Natural killer cell (primary cell): ENCODE measurements at regions not wholly inside any gene's neighbourhood (a gene's known extent, or its start where the extent isn't known, plus 50 kb on each side); places are given as distances from the start of the nearest gene placed in this dataset.

Source experiments
- ATAC-seq, 3 donors: fragments of 150-1000 bp in 2 of 3; fragments of 200-7000 bp in 1 of 3; cut with Tn5 transposase; 1 replicate in 1 of 3; 2 replicates in 2 of 3; pipeline ENCODE4 v1.10.0; 2021; ENCODE audit warnings: mild to moderate bottlenecking in 2 of 3, moderate library complexity in 2 of 3
- DNase-seq, 2 donors: peaks; one replicate each; pipeline versions ENCODE4 v3.0.0 to v3.0.0-alpha.2; 2013 to 2021; ENCODE audit warnings: mixed read lengths in 1 of 2
- H3K27ac ChIP-seq: one replicate; pipeline ENCODE4 v1.5.1; 2013; ENCODE audit warnings: mild to moderate bottlenecking, low read length
- H3K27me3 ChIP-seq: one replicate; pipeline ENCODE4 v1.6.1; 2013; ENCODE audit warnings: low read length; ENCODE audit not compliant: control insufficient read depth, insufficient read depth
- H3K36me3 ChIP-seq: one replicate; pipeline ENCODE4 v1.6.1; 2013; ENCODE audit warnings: low read length; ENCODE audit not compliant: control insufficient read depth, insufficient read depth
- H3K4me1 ChIP-seq: one replicate; pipeline ENCODE4 v1.6.1; 2013; ENCODE audit warnings: low read length; ENCODE audit not compliant: control insufficient read depth, insufficient read depth
- H3K4me3 ChIP-seq: one replicate; pipeline ENCODE4 v1.5.1; 2013; ENCODE audit warnings: low read length
- H3K9me3 ChIP-seq: one replicate; pipeline ENCODE4 v1.6.1; 2013; ENCODE audit warnings: low read length; ENCODE audit not compliant: control insufficient read depth, insufficient read depth
- H3K27ac Mint-ChIP-seq, 2 donors: one replicate each; pipeline ENCODE4 v1.8.0; 2022; ENCODE audit warnings: mild to moderate bottlenecking in 2 of 2, mixed read lengths in 2 of 2, moderate library complexity in 1 of 2
- H3K27me3 Mint-ChIP-seq, 2 donors: one replicate each; pipeline ENCODE4 v1.8.0; 2022; ENCODE audit warnings: low read depth in 2 of 2, mixed read lengths in 2 of 2
- H3K36me3 Mint-ChIP-seq: one replicate; pipeline ENCODE4 v1.8.0; 2022; ENCODE audit warnings: mixed read lengths
- H3K4me1 Mint-ChIP-seq, 2 donors: one replicate each; pipeline ENCODE4 v1.8.0; 2022; ENCODE audit warnings: mixed read lengths in 2 of 2
- H3K4me3 Mint-ChIP-seq: one replicate; pipeline ENCODE4 v1.8.0; 2022; ENCODE audit warnings: mild to moderate bottlenecking, moderate library complexity, mixed read lengths
- H3K9me3 Mint-ChIP-seq, 2 donors: one replicate each; pipeline ENCODE4 v1.8.0; 2022; ENCODE audit warnings: mixed read lengths in 2 of 2
- WGBS: methylation state at CpG from one replicate; pipeline ENCODE4 v1.1.7; 2013; ENCODE audit warnings: missing lambda C conversion rate; ENCODE audit not compliant: insufficient coverage; 5-methylcytosine and 5-hydroxymethylcytosine counted together
- intact Hi-C: fragments of 100-400 bp; cut with micrococcal nuclease; formaldehyde crosslinking; loops from one replicate; pipeline ENCODE4 v1.14.2; 2022
- TF ChIP-seq, protein P1 (sequence below): fragments of 200-600 bp; IDR thresholded peaks from one replicate; pipeline ENCODE4 v1.8.0; 2022; ENCODE audit warnings: antibody characterized with exemption

DNA sequence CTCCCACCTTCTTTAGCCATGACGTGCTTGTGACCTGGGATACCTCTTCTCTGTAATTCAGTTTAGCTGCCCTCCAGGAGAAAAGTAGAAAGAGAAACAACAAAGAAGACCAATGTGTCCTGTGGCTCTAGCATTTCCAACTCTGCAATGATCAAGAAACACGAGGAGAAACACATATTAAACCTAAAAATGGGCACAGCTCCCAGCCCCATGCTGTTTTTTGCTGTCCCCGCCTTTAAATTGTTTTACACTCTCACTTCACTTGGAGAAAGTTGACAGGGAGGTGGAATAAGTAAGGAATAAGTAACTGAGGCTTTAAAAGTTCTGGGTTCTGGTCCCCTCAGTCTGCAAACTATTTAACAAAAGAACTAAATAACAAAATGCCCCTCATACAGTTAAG lies 390.6 kb downstream of the TNS1 start:
- no peaks in the 10 kb centered on the region for H3K9me3 Mint-ChIP-seq
- no peaks in the 10 kb centered on the region for H3K27me3 Mint-ChIP-seq
- TF ChIP-seq, protein P1, sequence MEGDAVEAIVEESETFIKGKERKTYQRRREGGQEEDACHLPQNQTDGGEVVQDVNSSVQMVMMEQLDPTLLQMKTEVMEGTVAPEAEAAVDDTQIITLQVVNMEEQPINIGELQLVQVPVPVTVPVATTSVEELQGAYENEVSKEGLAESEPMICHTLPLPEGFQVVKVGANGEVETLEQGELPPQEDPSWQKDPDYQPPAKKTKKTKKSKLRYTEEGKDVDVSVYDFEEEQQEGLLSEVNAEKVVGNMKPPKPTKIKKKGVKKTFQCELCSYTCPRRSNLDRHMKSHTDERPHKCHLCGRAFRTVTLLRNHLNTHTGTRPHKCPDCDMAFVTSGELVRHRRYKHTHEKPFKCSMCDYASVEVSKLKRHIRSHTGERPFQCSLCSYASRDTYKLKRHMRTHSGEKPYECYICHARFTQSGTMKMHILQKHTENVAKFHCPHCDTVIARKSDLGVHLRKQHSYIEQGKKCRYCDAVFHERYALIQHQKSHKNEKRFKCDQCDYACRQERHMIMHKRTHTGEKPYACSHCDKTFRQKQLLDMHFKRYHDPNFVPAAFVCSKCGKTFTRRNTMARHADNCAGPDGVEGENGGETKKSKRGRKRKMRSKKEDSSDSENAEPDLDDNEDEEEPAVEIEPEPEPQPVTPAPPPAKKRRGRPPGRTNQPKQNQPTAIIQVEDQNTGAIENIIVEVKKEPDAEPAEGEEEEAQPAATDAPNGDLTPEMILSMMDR, result no peak
- H3K36me3 ChIP-seq, result no peaks in the 10 kb centered on the region
- no peak for DNase-seq
- no peaks in the 10 kb centered on the region for H3K9me3 ChIP-seq
- H3K27me3 ChIP-seq, result no peaks in the 10 kb centered on the region
- intact Hi-C loops, result no loop called here
- H3K4me3 Mint-ChIP-seq, result no peak overlapping the region
- no peak overlapping the region for H3K27ac ChIP-seq
- WGBS, result 84% methylated on average over 2 of the region's 3 CpGs
- no peak overlapping the region for H3K4me3 ChIP-seq
- no peak for ATAC-seq
- no peaks in the 10 kb centered on the region for H3K36me3 Mint-ChIP-seq
- no peak overlapping the region for H3K27ac Mint-ChIP-seq
- peaks cover 16% of the 10 kb centered on the region for H3K4me1 ChIP-seq
- peaks cover 17 to 23% of the 10 kb centered on the region in 2 donors for H3K4me1 Mint-ChIP-seq

DNA sequence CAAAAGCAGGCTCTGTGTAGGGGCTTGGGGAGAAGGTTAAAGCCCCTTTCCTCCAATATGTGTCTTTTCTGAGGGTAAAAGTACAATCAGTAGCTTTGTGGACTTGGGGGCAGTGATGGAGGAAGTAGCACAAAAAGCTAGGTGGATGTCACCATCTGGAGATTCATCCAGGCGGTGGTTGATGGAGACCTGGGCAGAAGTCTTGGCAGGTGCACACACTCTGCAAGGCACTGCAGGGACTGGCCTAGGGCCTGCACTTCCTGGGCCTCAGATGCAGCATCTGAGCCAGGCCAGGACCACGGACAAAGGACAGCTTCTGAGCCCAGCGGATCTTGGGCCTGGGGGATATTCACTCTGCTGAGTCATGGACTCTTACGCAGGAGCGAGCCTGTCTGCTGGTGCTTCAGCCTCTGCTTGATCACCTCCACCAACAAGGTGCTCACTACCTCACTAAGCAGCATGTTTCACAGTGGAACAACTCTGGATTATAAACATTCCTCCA lies 391.1 kb downstream of the TNS1 start:
- TF ChIP-seq, protein P1, result no peak
- H3K9me3 Mint-ChIP-seq, result no peaks in the 10 kb centered on the region
- no peaks in the 10 kb centered on the region for H3K27me3 Mint-ChIP-seq
- intact Hi-C loops, result no loop called here
- H3K36me3 ChIP-seq, result no peaks in the 10 kb centered on the region
- 97% methylated on average over 5 of the region's 5 CpGs for WGBS
- no peak overlapping the region for H3K4me3 ChIP-seq
- ATAC-seq, result no peak
- no peak for DNase-seq
- no peak overlapping the region for H3K27ac ChIP-seq
- H3K4me3 Mint-ChIP-seq, result no peak overlapping the region
- H3K36me3 Mint-ChIP-seq, result no peaks in the 10 kb centered on the region
- peaks cover 19 to 23% of the 10 kb centered on the region in 2 donors for H3K4me1 Mint-ChIP-seq
- H3K4me1 ChIP-seq, result peaks cover 16% of the 10 kb centered on the region
- no peaks in the 10 kb centered on the region for H3K9me3 ChIP-seq
- H3K27me3 ChIP-seq, result no peaks in the 10 kb centered on the region
- H3K27ac Mint-ChIP-seq, result no peak overlapping the region

DNA sequence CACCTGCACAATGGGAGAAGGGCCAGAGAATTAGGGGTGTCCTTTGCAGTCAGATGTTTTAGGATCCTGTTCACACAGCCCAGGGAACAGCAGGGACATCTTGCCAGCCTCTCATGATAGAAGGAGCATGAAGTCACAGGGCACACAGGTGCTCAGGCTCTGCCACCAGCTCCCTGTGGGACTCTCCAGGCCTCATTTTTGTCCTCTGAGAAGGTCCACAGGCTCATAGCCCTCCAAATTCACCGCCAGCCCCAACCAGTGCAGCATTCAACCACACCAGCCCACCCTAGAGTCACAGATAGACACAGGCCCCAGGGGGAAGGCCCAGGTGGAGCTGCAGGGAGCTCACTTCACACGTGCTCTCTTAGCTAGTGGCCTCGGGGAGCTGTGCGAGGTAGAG lies 391.7 kb downstream of the TNS1 start:
- Histone ChIP-seq H3K36me3 (no peaks in the 10 kb centered on the region), H3K9me3 (no peaks in the 10 kb centered on the region), H3K27ac (no peak overlapping the region), H3K4me3 (no peak overlapping the region), H3K4me1 (peaks cover 16% of the 10 kb centered on the region), H3K27me3 (no peaks in the 10 kb centered on the region)
- no peak for DNase-seq
- ATAC-seq, result no peak
- peaks cover 23% of the 10 kb centered on the region in 2 donors for H3K4me1 Mint-ChIP-seq
- no peak overlapping the region for H3K4me3 Mint-ChIP-seq
- intact Hi-C loops, result no loop called here
- TF ChIP-seq, protein P1, result no peak
- H3K9me3 Mint-ChIP-seq, result no peaks in the 10 kb centered on the region
- no peaks in the 10 kb centered on the region for H3K36me3 Mint-ChIP-seq
- H3K27me3 Mint-ChIP-seq, result no peaks in the 10 kb centered on the region
- peak overlapping the region; percentile 27 to 30 for H3K27ac Mint-ChIP-seq
- WGBS, result 87% methylated on average over 4 of the region's 4 CpGs

DNA sequence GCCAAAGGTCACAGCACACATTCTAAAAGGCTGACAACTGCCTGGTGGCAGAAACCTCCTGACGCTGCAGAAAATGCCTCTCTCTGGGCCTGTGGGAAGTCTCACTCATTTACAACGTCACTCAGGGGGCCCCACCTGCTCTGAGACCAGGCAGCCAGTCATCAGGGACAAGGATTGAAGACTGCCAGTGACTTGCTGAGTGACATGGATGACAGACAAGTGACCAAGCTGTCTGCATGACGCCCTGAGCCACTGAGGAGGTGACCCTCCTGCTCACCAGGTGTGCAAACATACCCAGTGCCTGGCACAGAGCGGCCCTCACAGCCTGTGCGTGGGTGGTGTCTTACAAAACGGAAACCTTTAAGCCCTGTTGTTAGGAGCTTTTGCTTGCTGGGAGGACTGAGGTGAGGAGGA lies 392.4 kb downstream of the TNS1 start:
- intact Hi-C loops, result no loop called here
- no peak overlapping the region for H3K4me3 Mint-ChIP-seq
- no peaks in the 10 kb centered on the region for H3K27me3 Mint-ChIP-seq
- 50% methylated on average over 6 of the region's 6 CpGs for WGBS
- Histone ChIP-seq H3K27me3 (no peaks in the 10 kb centered on the region), H3K4me3 (no peak overlapping the region), H3K4me1 (peaks cover 16% of the 10 kb centered on the region), H3K36me3 (no peaks in the 10 kb centered on the region), H3K9me3 (no peaks in the 10 kb centered on the region), H3K27ac (no peak overlapping the region)
- DNase-seq, result peak in 1 of 2 donors; percentile 58
- no peaks in the 10 kb centered on the region for H3K9me3 Mint-ChIP-seq
- H3K27ac Mint-ChIP-seq, result peak overlapping the region; percentile 27 to 30
- H3K36me3 Mint-ChIP-seq, result no peaks in the 10 kb centered on the region
- TF ChIP-seq, protein P1, result no peak
- peaks cover 23% of the 10 kb centered on the region in 2 donors for H3K4me1 Mint-ChIP-seq
- peak in 2 of 3 donors; percentile 26 to 46 for ATAC-seq
